Fibroblast of lung (primary cell): ENCODE measurements at regions not wholly inside any gene's neighbourhood (a gene's known extent, or its start where the extent isn't known, plus 50 kb on each side); places are given as distances from the start of the nearest gene placed in this dataset.

Experiments used
- DNase-seq, 2 donors: peaks; one replicate each; pipeline versions ENCODE4 v3.0.0 to v3.0.0-alpha.2; 2010; ENCODE audit warnings: low read depth in 2 of 2
- H2AFZ ChIP-seq: 2 replicates; pipeline ENCODE4 v1.5.1; 2012; ENCODE audit warnings: low read length, control low read depth, inconsistent platforms
- H3K27ac ChIP-seq: 2 replicates; pipeline ENCODE4 v1.5.1; 2011; ENCODE audit warnings: low read length, control low read depth; ENCODE audit not compliant: insufficient read depth
- H3K27me3 ChIP-seq: 2 replicates; pipeline ENCODE4 v1.5.1; 2011; ENCODE audit warnings: mild to moderate bottlenecking, low read length; ENCODE audit not compliant: control insufficient read depth, insufficient read depth
- H3K36me3 ChIP-seq: 2 replicates; pipeline ENCODE4 v1.5.1; 2011; ENCODE audit warnings: low read length; ENCODE audit not compliant: control insufficient read depth, insufficient read depth
- H3K4me1 ChIP-seq: 2 replicates; pipeline ENCODE4 v1.5.1; 2011; ENCODE audit warnings: low read length; ENCODE audit not compliant: control insufficient read depth, insufficient read depth; ENCODE audit errors: extremely low read depth
- H3K4me2 ChIP-seq: 2 replicates; pipeline ENCODE4 v1.5.1; 2011; ENCODE audit warnings: low read length, control low read depth; ENCODE audit not compliant: insufficient read depth; ENCODE audit errors: extremely low read depth
- H3K4me3 ChIP-seq, 4 experiments: fragments of 200-600 bp in 1 of 4; sonication (generic) in 1 of 4; replicated peaks in 1 of 4; 2 replicates each; pipeline ENCODE4 v1.5.1; 2011 to 2016; ENCODE audit warnings: low read length in 4 of 4, low read depth in 3 of 4, mild to moderate bottlenecking in 3 of 4, control low read depth in 2 of 4, inconsistent platforms in 1 of 4, mixed read lengths in 1 of 4; ENCODE audit not compliant: insufficient read depth in 1 of 4; ENCODE audit errors: control extremely low read depth in 1 of 4
- H3K79me2 ChIP-seq: 2 replicates; pipeline ENCODE4 v1.5.1; 2012; ENCODE audit warnings: mild to moderate bottlenecking, low read length, inconsistent platforms; ENCODE audit not compliant: control insufficient read depth, insufficient read depth
- H3K9ac ChIP-seq: 2 replicates; pipeline ENCODE4 v1.5.1; 2011; ENCODE audit warnings: mild to moderate bottlenecking, low read length, control low read depth; ENCODE audit not compliant: insufficient read depth
- H3K9me3 ChIP-seq: 2 replicates; pipeline ENCODE4 v1.5.1; 2012; ENCODE audit warnings: low read depth, low read length; ENCODE audit not compliant: control insufficient read depth, insufficient read depth
- H4K20me1 ChIP-seq: 2 replicates; pipeline ENCODE4 v1.5.1; 2011; ENCODE audit warnings: low read length; ENCODE audit not compliant: control insufficient read depth, insufficient read depth; ENCODE audit errors: extremely low read depth
- CTCF ChIP-seq, 2 donors: IDR thresholded peaks in 1 of 2; conservative IDR thresholded peaks in 1 of 2; 1 replicate in 1 of 2; 2 replicates in 1 of 2; pipeline ENCODE4 v1.5.1; 2011 to 2012; ENCODE audit warnings: low read length in 2 of 2, control low read depth in 1 of 2, inconsistent platforms in 1 of 2, low read depth in 1 of 2, mild to moderate bottlenecking in 1 of 2
- EZH2 ChIP-seq: IDR thresholded peaks from 2 replicates; pipeline ENCODE4 v1.5.1; 2012; ENCODE audit warnings: low read length, control low read depth, mild to moderate bottlenecking; ENCODE audit errors: missing control alignments

GRCh38 chr2:181139831-181140230 is 159.4 kb downstream of the UBE2E3 start:
- DNase-seq, result no peak
- Histone ChIP-seq H3K79me2 (no peaks in the 10 kb centered on the region), H3K4me1 (no peaks in the 10 kb centered on the region), H3K4me2 (no peak overlapping the region), H3K27me3 (no peaks in the 10 kb centered on the region), H3K9me3 (no peaks in the 10 kb centered on the region), H3K4me3 (no peak overlapping the region), H3K27ac (no peak overlapping the region), H4K20me1 (no peaks in the 10 kb centered on the region), H2AFZ (no peak overlapping the region), H3K36me3 (no peaks in the 10 kb centered on the region), H3K9ac (no peak overlapping the region)
- TF ChIP-seq EZH2 (no peak), CTCF (conservative IDR thresholded peaks at IDR 0.05 in 1 of 2, IDR thresholded peaks at IDR 0.05 in 1 of 2; ENCODE audit: low read depth in 1 of 2, low read length in 2 of 2) (no peak)

- no peaks in the 10 kb centered on the region for H3K9me3 ChIP-seq
- TF ChIP-seq CTCF (conservative IDR thresholded peaks at IDR 0.05 in 1 of 2, IDR thresholded peaks at IDR 0.05 in 1 of 2; ENCODE audit: low read depth in 1 of 2, low read length in 2 of 2) (no peak), EZH2 (no peak)
- no peaks in the 10 kb centered on the region for H3K36me3 ChIP-seq
- no peaks in the 10 kb centered on the region for H3K4me1 ChIP-seq
- H3K4me2 ChIP-seq, result no peak overlapping the region
- H4K20me1 ChIP-seq, result no peaks in the 10 kb centered on the region
- DNase-seq, result peak; percentile 29 to 63
- no peak overlapping the region for H3K4me3 ChIP-seq
- no peak overlapping the region for H2AFZ ChIP-seq
- H3K27me3 ChIP-seq, result no peaks in the 10 kb centered on the region
- H3K79me2 ChIP-seq, result no peaks in the 10 kb centered on the region
- H3K27ac ChIP-seq, result no peak overlapping the region
- no peak overlapping the region for H3K9ac ChIP-seq
These were observed 160.0 kb downstream of the UBE2E3 start for GRCh38 chr2:181140414-181140813.

- no peak overlapping the region for H3K4me3 ChIP-seq
These were observed 160.5 kb downstream of the UBE2E3 start for GRCh38 chr2:181140928-181141327.

More at GRCh38 chr2:181140928-181141327, 160.5 kb downstream of the UBE2E3 start:
- Histone ChIP-seq H3K27me3 (no peaks in the 10 kb centered on the region), H3K9me3 (no peaks in the 10 kb centered on the region), H3K79me2 (no peaks in the 10 kb centered on the region), H3K4me1 (no peaks in the 10 kb centered on the region), H3K27ac (no peak overlapping the region), H3K4me2 (no peak overlapping the region), H3K36me3 (no peaks in the 10 kb centered on the region), H4K20me1 (no peaks in the 10 kb centered on the region), H2AFZ (no peak overlapping the region), H3K9ac (no peak overlapping the region)
- DNase-seq, result no peak
- no peak for TF ChIP-seq EZH2
- no peak for TF ChIP-seq CTCF (conservative IDR thresholded peaks at IDR 0.05 in 1 of 2, IDR thresholded peaks at IDR 0.05 in 1 of 2; ENCODE audit: low read depth in 1 of 2, low read length in 2 of 2)
